ENCODE measurements at regions not wholly inside any gene's neighbourhood (a gene's known extent, or its start where the extent isn't known, plus 50 kb on each side); places are given as distances from the start of the nearest gene placed in this dataset.

DNA sequence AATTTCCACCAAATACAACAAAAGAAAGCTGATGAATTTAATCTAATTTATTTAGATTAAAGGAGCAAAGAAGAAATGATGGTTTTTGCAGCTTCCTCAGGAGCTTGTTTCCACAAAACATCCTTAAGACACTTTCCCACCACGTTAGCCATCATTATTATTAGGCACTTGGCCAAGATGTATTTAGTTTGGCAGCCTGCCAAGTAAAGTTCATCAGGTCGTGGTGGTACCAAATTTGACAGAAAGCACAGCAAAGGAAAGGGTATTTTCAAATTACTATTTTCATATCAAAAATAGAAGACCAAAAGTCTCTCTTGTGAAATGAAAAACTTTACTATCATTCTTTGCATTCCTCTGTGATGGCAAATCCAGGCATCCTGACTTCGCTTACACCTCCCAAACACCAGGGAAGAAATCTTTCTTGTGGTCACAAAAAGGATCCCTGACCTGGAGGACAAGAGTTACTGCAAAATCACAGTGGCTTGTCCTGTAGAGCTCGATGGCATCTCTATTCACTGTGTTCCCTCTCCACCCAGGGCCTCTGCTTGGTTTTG is 123.1 kb upstream of the INHBA start:
- TF ChIP-seq, protein P1, sequence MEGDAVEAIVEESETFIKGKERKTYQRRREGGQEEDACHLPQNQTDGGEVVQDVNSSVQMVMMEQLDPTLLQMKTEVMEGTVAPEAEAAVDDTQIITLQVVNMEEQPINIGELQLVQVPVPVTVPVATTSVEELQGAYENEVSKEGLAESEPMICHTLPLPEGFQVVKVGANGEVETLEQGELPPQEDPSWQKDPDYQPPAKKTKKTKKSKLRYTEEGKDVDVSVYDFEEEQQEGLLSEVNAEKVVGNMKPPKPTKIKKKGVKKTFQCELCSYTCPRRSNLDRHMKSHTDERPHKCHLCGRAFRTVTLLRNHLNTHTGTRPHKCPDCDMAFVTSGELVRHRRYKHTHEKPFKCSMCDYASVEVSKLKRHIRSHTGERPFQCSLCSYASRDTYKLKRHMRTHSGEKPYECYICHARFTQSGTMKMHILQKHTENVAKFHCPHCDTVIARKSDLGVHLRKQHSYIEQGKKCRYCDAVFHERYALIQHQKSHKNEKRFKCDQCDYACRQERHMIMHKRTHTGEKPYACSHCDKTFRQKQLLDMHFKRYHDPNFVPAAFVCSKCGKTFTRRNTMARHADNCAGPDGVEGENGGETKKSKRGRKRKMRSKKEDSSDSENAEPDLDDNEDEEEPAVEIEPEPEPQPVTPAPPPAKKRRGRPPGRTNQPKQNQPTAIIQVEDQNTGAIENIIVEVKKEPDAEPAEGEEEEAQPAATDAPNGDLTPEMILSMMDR (conservative IDR thresholded peaks at IDR 0.05; ENCODE audit: low read depth, low read length) = no peak
- DNase-seq (ENCODE audit: low read depth) = no peak
- no peak overlapping the region for H3K4me3 ChIP-seq (ENCODE audit: low read depth, low read length)

DNA sequence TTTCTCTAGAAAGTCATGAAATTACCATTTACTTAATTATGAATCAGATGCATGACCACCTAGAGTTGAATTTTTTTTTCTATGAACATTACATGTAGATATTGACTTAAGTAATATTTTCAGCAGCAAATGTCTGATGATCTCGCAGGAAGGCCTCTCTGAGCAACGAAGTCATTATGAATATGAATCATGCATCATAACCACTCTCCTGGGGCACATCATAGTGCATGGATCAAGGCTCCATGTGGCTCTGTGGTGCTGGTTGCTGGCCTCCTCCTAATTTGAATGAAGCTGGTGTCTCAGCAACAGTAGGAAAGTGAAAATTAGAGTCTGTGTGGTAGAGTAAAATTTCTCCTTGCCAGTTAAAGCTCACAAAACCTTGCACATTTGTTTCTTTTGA is 121.4 kb upstream of the INHBA start:
- DNase-seq (ENCODE audit: low read depth) = no peak
- TF ChIP-seq, protein P1 (conservative IDR thresholded peaks at IDR 0.05; ENCODE audit: low read depth, low read length) = no peak
- no peak overlapping the region for H3K4me3 ChIP-seq (ENCODE audit: low read depth, low read length)

DNA sequence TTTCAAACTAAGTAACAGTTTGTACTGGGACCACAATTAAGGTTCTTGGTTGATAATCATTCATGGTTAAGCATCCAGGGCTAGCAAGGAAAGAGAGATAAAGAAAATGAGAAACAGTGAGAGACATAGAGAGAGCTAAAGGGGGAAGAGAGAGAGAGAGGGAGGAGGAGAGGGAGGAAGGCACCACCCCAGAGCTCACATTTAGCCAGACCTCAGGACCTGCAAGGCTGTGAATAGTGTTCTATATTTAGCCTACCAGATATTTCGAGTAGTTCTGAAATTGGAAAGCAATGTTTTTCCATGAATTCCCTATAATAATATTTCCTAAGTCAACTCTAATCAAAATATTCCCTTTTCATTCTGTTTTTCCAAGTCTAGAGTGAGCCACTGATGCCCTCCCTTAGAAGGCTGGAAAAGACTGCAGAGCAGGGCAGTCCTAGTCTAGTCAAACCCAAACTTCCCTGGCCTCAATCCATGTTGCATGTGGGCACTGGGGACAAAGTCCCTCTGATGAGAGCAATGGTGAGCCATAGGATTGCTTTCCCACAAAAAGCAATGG is 119.4 kb upstream of the INHBA start:
- no peak overlapping the region for H3K4me3 ChIP-seq (ENCODE audit: low read depth, low read length)
- TF ChIP-seq, protein P1 (conservative IDR thresholded peaks at IDR 0.05; ENCODE audit: low read depth, low read length) = no peak
- no peak for DNase-seq (ENCODE audit: low read depth)

DNA sequence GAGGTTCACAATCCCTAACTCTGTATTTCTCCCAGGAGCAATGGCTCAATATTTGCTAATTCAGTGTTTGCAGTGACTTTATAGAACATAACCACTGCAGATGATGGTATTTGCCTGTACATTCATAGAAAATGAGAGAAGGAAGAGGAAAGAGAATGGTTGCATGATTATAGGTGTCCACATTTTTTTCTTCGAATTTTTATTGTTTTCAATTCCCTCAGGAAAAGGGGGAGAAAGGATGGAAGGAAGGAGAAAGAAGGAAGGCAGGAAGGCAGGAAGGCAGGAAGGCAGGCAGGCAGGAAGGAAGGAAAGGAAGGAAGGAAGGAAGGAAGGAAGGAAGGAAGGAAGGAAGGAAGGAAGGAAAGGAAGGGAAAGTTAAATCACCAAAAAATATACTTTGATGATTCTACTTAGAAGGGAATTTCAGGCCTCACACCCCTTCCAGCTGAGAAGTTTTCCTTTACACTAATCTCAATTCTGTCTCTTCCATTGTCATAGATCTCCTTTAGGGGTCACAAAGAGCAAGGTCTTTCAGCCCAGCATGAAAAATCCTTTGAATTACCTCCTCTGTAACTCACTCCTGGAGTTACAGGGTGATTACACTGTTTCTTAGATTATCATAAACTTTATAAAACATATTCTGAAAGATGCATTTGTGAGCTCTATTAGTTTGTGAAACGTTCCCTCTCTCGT is 118.8 kb upstream of the INHBA start:
- DNase-seq (ENCODE audit: low read depth) = no peak
- TF ChIP-seq, protein P1 (conservative IDR thresholded peaks at IDR 0.05; ENCODE audit: low read depth, low read length) = no peak
- no peak overlapping the region for H3K4me3 ChIP-seq (ENCODE audit: low read depth, low read length)

DNA sequence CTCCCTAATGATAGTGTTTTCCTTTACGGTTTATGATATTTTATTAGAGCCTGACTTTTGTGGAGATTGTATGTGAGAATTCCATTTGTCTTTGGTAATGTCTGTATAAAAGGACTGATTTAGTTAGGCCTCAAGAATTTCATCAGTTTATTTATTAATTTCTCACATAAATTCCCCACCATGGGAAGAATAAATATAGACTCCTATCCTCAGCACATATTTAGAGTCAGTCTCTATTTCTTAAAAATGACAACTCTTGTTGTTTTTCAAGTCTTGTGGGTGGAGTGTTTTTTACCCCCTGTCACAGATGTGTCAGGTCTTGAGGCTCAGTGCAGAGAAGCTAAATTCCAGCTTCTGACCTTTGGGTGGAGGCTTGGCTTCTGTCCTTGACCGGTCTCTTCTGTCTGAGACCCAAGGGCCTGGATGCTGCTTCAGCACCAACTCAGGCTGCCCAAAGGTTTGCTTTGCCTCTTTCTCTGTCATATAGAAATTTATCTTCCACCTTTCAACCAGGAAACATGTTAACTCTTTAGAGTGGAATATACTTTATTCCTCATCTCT is 117.3 kb upstream of the INHBA start:
- DNase-seq (ENCODE audit: low read depth) = no peak
- H3K4me3 ChIP-seq (ENCODE audit: low read depth, low read length) = no peak overlapping the region
- TF ChIP-seq, protein P1 (conservative IDR thresholded peaks at IDR 0.05; ENCODE audit: low read depth, low read length) = no peak

DNA sequence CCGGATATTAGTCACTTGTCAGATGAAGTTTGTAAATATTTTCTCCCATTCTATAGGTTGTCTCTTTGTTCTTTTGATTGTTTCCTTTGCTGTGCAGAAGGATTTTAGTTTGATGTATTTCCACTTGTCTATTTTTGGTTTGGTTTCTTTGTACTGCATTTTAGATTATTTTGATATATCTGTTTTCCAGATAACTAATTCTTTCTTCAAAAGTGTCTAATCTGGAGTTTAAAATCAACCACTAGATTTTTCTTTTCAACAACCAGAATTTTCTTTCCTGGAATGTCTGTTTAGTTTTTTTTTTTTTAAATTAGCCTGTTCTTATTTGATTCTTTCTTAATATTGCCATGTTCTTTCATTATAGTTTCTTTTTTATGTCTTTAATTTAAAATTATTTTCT is 116.8 kb upstream of the INHBA start:
- TF ChIP-seq, protein P1 (conservative IDR thresholded peaks at IDR 0.05; ENCODE audit: low read depth, low read length) = no peak
- no peak for DNase-seq (ENCODE audit: low read depth)
- H3K4me3 ChIP-seq (ENCODE audit: low read depth, low read length) = no peak overlapping the region

Measured in epithelial cell of proximal tubule (primary cell).